GM12878 (cell line): ENCODE measurements at regions not wholly inside any gene's neighbourhood (a gene's known extent, or its start where the extent isn't known, plus 50 kb on each side); places are given as distances from the start of the nearest gene placed in this dataset.

Experiments used
- ATF3 ChIP-seq: IDR thresholded peaks from 2 replicates; pipeline ENCODE4 v1.6.1; 2011; ENCODE audit warnings: low read depth, mild to moderate bottlenecking, low read length, moderate library complexity, borderline replicate concordance; ENCODE audit errors: extremely low read depth
- CTCF ChIP-seq, 3 experiments: IDR thresholded peaks in 2 of 3; conservative IDR thresholded peaks in 1 of 3; 2 replicates each; pipeline ENCODE4 v1.5.1; 2011; ENCODE audit warnings: low read depth in 3 of 3, low read length in 3 of 3, mild to moderate bottlenecking in 3 of 3, control low read depth in 2 of 3, moderate library complexity in 2 of 3, inconsistent platforms in 1 of 3, mixed read lengths in 1 of 3; ENCODE audit not compliant: control insufficient read depth in 2 of 3, insufficient read depth in 1 of 3; ENCODE audit errors: extremely low read depth in 1 of 3

DNA sequence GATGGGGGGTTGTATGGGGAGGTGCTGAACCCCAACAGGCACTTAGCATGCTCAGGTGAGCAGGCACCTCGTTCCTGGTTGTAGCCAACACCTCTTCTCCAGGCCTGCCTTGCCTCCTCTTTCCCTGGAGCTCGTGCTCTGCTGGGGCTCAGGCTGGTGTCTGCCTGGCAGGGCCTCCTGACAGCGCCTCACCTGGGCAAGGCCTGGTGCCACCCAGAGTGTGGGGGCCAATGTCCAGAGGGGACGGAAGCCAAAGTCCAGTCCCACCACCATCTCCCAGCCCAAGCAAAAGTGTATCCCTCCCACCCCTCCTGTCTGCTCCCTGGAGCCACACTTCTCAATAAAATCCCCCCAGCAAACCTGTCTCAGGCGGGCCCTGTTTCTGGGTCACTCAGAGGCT lies 304.2 kb upstream of the TNRC6C start:
- TF ChIP-seq CTCF (IDR thresholded peaks at IDR 0.05 in 2 of 3, conservative IDR thresholded peaks at IDR 0.05 in 1 of 3; ENCODE audit: control insufficient read depth in 2 of 3, extremely low read depth in 1 of 3, insufficient read depth in 1 of 3, low read depth in 3 of 3, low read length in 3 of 3) (no peak), ATF3 (no peak)
